ENCODE measurements at regions not wholly inside any gene's neighbourhood (a gene's known extent, or its start where the extent isn't known, plus 50 kb on each side); places are given as distances from the start of the nearest gene placed in this dataset.
A peak's percentile ranks its signal among the peaks of the same experiment; 100 is the strongest.

DNA sequence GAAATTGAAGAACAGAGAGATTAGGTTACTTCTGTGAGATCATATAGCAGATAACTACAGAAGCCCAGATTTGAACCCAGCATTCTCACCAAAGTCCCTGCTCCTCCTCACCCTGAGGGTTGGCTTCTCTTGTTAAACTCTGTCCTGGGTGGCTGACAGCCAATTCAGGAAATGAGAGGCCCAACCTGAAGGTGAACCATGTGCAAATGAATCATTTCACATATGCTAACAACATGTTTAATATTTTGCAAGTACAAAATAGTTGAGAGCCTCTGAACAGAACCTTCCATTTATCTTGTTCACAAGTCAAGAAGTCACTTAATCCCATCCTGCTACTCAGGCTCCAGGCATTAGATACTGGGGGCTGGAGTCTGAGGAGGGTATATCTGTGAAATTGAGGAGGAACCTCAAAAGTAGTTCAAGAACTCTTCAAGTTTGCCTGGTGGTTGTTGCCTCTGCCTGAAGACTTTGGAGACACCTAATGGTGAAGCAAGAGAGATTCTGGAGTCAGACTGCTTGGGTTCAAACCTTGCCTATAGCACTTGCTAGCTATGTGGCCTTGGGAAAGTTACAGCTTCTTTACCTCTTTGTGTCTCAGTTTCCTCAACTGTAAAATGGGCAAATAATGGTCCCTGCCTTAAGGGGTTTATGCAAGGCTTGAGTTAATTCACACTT, 564.0 kb downstream of the PSAT1 start:
- DNase-seq (ENCODE audit: low read depth) = peak; percentile 73

DNA sequence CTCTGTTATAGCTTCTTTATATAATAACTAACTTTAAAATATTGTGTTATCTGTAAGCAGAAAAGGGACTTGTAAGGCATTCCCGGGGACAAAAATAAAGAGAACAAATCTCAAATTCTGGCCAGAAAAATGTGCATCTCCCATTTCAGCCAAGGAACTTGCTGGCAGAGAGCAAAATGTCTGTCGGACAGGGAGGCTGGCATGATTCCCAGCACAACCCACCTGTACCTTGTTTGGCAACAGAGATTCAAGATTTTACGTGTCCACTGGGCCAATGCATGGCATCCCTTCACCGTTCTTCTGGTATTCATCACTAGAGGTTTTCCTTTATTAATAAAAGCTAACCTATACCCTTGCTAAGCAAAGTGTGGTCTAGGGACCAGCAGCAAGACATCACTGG, 566.6 kb downstream of the PSAT1 start:
- no peak for DNase-seq (ENCODE audit: low read depth)

DNA sequence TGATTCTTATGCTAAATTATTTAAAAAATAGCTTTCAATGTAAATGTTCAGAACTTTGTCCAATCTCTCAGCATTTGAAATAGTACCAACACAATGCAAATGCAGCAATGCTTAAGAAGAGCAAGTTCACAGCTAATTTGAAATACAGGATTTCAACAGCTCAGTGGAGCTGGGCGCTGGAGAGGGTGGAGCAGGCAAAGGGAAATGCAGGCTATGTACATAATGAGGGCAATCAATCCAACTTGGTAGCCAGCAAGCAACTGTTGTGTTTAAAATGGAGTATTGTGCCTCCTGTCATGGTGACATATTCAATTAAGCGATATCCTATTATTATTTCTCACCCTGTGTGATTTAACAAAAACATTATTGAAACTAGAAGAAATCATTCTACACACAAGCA, 568.8 kb downstream of the PSAT1 start:
- no peak for DNase-seq (ENCODE audit: low read depth)

GRCh38 chr9:78866207-78867132, 569.5 kb downstream of the PSAT1 start:
- DNase-seq (ENCODE audit: low read depth) = peak; percentile 87

DNA sequence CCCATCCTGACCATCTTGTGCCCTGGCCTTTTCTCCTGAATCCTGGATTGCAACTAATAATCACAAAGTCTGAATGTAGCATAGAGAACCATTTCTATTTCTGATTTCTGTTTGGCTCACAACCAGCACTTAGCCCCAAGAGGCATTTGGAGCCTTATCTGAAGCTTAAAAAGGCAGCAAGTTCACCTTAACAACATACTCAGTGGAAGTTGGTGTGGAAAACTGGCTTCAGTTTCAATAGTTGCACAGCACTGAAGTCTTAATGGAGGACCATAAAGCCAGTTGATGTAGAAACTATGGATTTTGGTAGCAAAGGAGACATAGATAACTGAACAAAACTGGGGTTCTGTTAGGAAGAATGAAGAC, 574.1 kb downstream of the PSAT1 start:
- DNase-seq (ENCODE audit: low read depth) = no peak

- DNase-seq (ENCODE audit: low read depth) = peak; percentile 88
Observed at GRCh38 chr9:78871452-78872331, 574.8 kb downstream of the PSAT1 start.

DNA sequence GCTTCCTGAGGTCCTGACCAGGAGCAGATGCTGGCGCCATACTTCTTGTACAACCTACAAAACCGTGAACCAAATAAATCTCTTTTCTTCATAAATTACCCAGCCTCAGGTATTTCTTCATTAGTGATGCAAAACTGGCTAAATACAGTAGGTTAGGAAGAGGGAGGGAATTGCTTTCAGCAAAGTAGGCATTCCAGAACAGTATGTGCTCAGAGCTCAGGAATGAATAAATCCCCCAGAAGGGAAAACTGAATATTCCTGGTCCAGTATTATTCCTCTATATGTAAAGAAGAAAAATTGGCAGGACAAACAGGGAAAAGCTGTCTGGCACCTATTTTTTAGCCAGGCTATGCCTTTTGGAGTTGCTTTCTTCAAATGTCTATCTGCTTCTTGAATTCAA, 577.1 kb downstream of the PSAT1 start:
- DNase-seq (ENCODE audit: low read depth) = no peak

- no peak for DNase-seq (ENCODE audit: low read depth)
Observed at GRCh38 chr9:78879324-78880100, 582.6 kb downstream of the PSAT1 start.

DNA sequence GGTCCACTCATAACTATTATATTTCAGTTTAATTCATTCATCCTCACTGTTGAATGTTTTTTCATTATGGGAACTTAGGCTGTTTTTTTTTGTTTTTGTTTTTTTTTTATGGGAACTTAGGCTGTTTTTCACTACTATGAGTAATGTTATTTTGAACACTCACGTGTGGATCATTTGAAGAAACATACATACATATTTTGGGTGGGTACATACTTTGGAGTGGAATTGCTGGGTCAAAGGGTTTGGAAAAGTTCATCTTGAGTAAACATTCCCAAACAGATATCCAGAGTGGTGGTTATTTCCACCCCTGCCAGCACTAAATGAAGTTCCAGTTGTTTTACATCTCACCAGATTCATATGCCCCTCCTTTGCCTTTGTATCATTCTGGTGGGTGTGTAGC, 584.4 kb downstream of the PSAT1 start:
- no peak for DNase-seq (ENCODE audit: low read depth)

GRCh38 chr9:78882481-78882880, 585.6 kb downstream of the PSAT1 start:
- DNase-seq (ENCODE audit: low read depth) = peak; percentile 98

- DNase-seq (ENCODE audit: low read depth) = peak; percentile 50
Observed at GRCh38 chr9:78884611-78885150, 587.8 kb downstream of the PSAT1 start.

DNA sequence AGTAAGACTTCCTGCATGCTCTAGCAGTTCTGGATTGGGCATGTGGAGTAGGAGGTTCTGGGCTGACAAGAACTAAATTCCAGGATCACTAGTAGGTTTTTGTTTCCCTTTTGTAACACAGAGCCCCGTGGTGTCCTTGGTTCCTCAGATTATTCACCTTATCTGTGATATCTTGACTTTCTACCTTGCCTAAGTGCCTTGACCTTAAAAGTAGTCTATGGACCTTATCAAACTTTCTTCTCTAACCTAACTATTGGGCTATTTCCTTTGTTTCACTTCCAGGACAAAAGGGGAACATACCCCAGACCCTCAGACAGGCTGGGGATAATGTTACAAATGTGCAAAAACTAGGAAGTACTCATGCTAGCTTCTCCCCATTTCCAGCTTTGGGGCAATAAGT, 595.3 kb downstream of the PSAT1 start:
- no peak for DNase-seq (ENCODE audit: low read depth)

GRCh38 chr9:78892769-78893168, 595.8 kb downstream of the PSAT1 start:
- no peak for DNase-seq (ENCODE audit: low read depth)

- DNase-seq (ENCODE audit: low read depth) = peak; percentile 19
Observed at GRCh38 chr9:78893774-78894401, 597.0 kb downstream of the PSAT1 start.

DNA sequence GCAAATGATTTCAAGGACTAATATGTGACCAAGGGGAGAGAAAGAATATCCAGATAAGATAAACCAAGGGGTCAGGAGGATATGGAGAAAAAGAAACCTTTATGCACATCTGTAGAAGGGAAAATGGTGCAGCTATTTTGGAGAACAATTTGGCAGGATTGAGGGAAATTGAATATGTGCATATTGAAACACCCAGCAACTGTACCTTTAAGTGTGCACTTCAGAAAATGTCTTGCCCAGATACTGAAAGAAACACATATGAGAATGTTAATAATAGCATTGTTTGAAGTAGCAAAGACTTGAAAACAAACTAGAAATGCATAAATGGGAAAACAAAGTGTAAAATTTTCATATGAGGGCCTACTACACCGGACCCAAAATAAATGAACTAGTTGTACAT, 599.6 kb downstream of the PSAT1 start:
- DNase-seq (ENCODE audit: low read depth) = no peak

- no peak for DNase-seq (ENCODE audit: low read depth)
Observed at GRCh38 chr9:78898234-78898633, 601.3 kb downstream of the PSAT1 start.

GRCh38 chr9:78899006-78899405, 602.1 kb downstream of the PSAT1 start:
- no peak for DNase-seq (ENCODE audit: low read depth)

DNA sequence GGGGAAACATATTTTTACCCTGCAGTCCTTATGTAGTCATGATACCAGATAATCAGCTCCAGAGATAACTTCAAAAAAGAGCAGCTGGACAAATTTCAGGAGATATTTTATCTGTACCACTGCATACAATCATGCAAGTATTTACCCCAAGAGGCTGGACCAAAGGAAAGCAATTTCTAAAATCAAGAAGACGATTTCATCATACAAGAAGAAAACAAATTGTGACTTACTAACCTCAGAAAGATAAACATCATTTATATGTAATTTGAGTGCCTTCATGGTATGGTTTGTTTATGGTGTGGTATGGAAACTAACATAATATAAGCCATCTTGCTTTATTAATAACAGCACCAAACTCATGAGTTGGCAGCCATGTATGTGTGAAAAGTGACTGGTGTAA, 603.6 kb downstream of the PSAT1 start:
- peak; percentile 13 for DNase-seq (ENCODE audit: low read depth)

- no peak for DNase-seq (ENCODE audit: low read depth)
Observed at GRCh38 chr9:78902051-78902450, 605.1 kb downstream of the PSAT1 start.

- DNase-seq (ENCODE audit: low read depth) = peak; percentile 56
Observed at GRCh38 chr9:78903581-78903980, 606.7 kb downstream of the PSAT1 start.

DNA sequence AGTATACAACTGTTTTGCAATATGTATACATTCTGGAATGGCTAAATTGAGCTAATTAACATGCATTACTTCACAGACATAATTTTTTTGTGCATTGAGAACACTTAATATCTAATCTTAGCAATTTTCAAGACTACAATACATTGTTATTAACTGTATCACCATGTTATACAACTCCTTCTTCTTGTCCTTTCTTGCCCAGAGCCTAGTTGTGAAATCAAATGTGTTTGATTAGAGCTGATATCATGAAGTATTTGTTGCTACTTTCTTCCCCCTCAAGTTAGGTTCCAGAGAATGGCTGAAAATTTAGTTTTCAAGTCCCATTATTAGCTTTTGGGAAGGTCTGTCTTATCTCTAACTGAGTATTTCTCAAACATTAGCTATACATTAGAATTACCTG, 607.8 kb downstream of the PSAT1 start:
- DNase-seq (ENCODE audit: low read depth) = no peak

All from amniotic epithelial cell (primary cell).